ENCODE measurements at regions not wholly inside any gene's neighbourhood (a gene's known extent, or its start where the extent isn't known, plus 50 kb on each side); places are given as distances from the start of the nearest gene placed in this dataset.
"Not testable (repeated sequence)": the region's sequence is repeated elsewhere in the genome, so short reads cannot be mapped to it uniquely, and the experiment has no call there.

DNA sequence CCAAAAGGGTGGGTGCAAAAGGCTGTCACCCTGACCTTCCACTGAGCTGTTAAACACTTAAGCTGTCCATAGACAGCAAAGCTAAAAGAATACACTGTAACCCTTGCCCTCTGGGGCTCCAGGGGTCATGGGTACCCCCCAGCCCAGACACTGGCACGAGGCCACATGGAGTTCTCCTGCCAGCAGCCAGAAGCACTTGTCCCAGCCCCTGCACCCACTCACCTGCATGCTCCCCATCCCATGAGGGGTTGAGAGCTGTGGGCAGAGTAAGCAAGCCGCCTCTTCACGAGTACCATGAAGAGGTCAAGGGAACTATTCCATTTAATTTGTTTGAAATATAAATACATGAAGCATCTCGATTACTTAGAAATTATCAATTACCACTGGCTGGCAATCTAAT, 867.1 kb upstream of the ZEB2 start:
- no peak for DNase-seq
- H3K27me3 Mint-ChIP-seq (ENCODE audit: low read depth in 3 of 3), result peaks cover 4% of the 10 kb centered on the region in 3 donors
- peaks cover 0 to 4% (median 0%) of the 10 kb centered on the region in 3 donors for H3K36me3 Mint-ChIP-seq
- no peak overlapping the region for H3K27ac Mint-ChIP-seq
- H3K4me3 Mint-ChIP-seq, result no peak overlapping the region
- no peaks in the 10 kb centered on the region for H3K4me1 Mint-ChIP-seq
- H3K9me3 Mint-ChIP-seq, result peaks cover 0 to 5% (median 0%) of the 10 kb centered on the region in 6 donors

- DNase-seq, result no peak
- H3K27ac Mint-ChIP-seq, result no peak overlapping the region
- no peak overlapping the region for H3K4me3 Mint-ChIP-seq
- no peaks in the 10 kb centered on the region for H3K4me1 Mint-ChIP-seq
- H3K36me3 Mint-ChIP-seq, result no peaks in the 10 kb centered on the region
- H3K9me3 Mint-ChIP-seq, result peaks cover 0 to 3% (median 0%) of the 10 kb centered on the region in 6 donors
- peaks cover 4 to 5% (median 4%) of the 10 kb centered on the region in 3 donors for H3K27me3 Mint-ChIP-seq (ENCODE audit: low read depth in 3 of 3)
Measured at GRCh38 chr2:145383961-145384360, 864.0 kb upstream of the ZEB2 start.

- peaks cover 0 to 3% (median 0%) of the 10 kb centered on the region in 6 donors for H3K9me3 Mint-ChIP-seq
- H3K4me1 Mint-ChIP-seq, result no peaks in the 10 kb centered on the region
- H3K27me3 Mint-ChIP-seq (ENCODE audit: low read depth in 3 of 3), result peaks cover 4 to 5% (median 5%) of the 10 kb centered on the region in 3 donors
- no peak overlapping the region for H3K4me3 Mint-ChIP-seq
- no peak for DNase-seq
- H3K27ac Mint-ChIP-seq, result no peak overlapping the region
- no peaks in the 10 kb centered on the region for H3K36me3 Mint-ChIP-seq
Measured at GRCh38 chr2:145380436-145381017, 860.6 kb upstream of the ZEB2 start.

GRCh38 chr2:145379934-145380333, 860.0 kb upstream of the ZEB2 start:
- Mint-ChIP-seq H3K36me3 (no peaks in the 10 kb centered on the region), H3K4me1 (no peaks in the 10 kb centered on the region), H3K27ac (no peak overlapping the region), H3K27me3 (ENCODE audit: low read depth in 3 of 3) (peaks cover 4 to 5% (median 5%) of the 10 kb centered on the region in 3 donors), H3K9me3 (peaks cover 0 to 3% (median 0%) of the 10 kb centered on the region in 6 donors), H3K4me3 (no peak overlapping the region)
- DNase-seq, result no peak

DNA sequence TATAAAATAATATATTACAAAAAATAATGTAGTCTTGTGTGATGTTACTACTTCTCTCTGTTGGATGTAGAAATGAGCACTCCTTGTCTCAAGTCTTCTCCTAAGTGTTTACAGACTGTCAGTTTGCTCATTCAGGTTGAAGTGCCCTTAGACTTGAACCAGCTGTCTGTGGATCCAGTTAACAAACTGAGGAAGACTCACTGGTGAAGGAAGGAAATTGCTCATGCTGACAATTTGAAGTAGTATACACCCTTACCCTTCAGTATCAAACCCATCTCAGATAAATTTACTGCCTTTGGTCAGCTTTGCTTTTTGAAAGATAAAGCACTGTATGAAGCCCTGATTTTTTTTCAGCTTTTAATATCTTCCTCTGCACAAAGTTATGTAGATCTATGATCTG, 854.2 kb upstream of the ZEB2 start:
- DNase-seq, result no peak
- Mint-ChIP-seq H3K4me1 (no peaks in the 10 kb centered on the region), H3K27ac (no peak overlapping the region), H3K9me3 (no peaks in the 10 kb centered on the region), H3K36me3 (no peaks in the 10 kb centered on the region), H3K4me3 (no peak overlapping the region), H3K27me3 (ENCODE audit: low read depth in 3 of 3) (peaks cover 0 to 14% (median 3%) of the 10 kb centered on the region in 3 donors)

GRCh38 chr2:145367334-145367733, 847.4 kb upstream of the ZEB2 start:
- H3K4me1 Mint-ChIP-seq, H3K36me3 Mint-ChIP-seq, H3K9me3 Mint-ChIP-seq, H3K27ac Mint-ChIP-seq, DNase-seq, H3K4me3 Mint-ChIP-seq: not testable (repeated sequence)
- H3K27me3 Mint-ChIP-seq (ENCODE audit: low read depth in 3 of 3), result peaks cover 0 to 11% (median 1%) of the 10 kb centered on the region in 3 donors

DNA sequence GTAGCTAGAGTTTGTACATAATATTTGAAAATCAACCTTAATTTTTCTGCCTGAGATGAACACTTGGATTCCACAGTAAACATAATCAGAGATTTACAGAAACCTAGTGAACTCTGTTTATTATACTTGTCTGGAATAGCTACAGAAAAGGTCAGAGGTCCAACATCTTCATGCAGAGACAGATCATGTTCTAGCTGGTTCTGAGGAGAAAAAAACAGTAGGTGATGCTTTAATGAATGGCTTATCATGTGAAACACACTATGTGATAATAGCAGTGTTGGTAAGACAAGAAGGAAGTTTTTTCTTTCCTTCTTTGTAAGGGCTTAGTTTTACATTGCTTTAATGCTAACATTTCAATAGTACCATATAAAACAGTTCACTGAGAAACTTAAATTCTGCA, 846.4 kb upstream of the ZEB2 start:
- Mint-ChIP-seq H3K27ac (no peak overlapping the region), H3K36me3 (no peaks in the 10 kb centered on the region), H3K27me3 (ENCODE audit: low read depth in 3 of 3) (peaks cover 0 to 9% (median 1%) of the 10 kb centered on the region in 3 donors), H3K9me3 (no peaks in the 10 kb centered on the region), H3K4me3 (no peak overlapping the region), H3K4me1 (no peaks in the 10 kb centered on the region)
- DNase-seq, result no peak

DNA sequence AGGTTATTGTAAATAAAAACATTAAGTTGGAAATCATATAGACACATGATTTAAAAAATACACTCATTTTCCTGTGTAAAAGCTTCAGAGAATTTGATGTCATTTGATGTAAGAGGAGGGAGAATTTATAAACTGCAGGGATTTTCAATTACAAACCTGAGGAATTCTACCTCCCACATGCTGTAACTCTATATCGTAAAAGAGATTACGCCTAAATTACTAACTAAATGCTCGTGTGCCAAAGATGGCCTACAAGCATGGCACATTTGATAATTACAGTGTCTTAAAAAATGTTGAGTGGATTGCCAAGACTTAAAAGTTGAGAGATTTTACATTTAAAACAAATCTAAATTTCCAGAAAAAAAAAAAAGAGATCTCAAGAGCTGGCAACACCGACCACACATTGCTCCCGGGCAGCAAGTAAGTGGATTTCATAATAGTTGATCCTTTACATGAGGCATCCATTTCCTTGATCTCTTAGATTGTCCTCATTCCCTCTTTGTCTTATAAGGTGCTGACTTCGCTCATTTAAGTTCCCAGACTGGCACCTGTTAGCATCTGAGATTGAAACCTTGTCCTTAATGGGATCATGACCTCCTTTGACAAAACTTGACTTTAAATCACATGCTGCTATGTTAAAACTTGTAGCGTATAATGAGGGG, 840.3 kb upstream of the ZEB2 start:
- H3K27ac Mint-ChIP-seq, result no peak overlapping the region
- no peaks in the 10 kb centered on the region for H3K9me3 Mint-ChIP-seq
- H3K36me3 Mint-ChIP-seq, result no peaks in the 10 kb centered on the region
- DNase-seq, result no peak
- peaks cover 0 to 2% (median 0%) of the 10 kb centered on the region in 3 donors for H3K27me3 Mint-ChIP-seq (ENCODE audit: low read depth in 3 of 3)
- H3K4me3 Mint-ChIP-seq, result no peak overlapping the region
- H3K4me1 Mint-ChIP-seq, result no peaks in the 10 kb centered on the region

GRCh38 chr2:145359561-145359960, 839.6 kb upstream of the ZEB2 start:
- H3K27me3 Mint-ChIP-seq (ENCODE audit: low read depth in 3 of 3), result peaks cover 0 to 4% (median 0%) of the 10 kb centered on the region in 3 donors
- no peaks in the 10 kb centered on the region for H3K4me1 Mint-ChIP-seq
- no peaks in the 10 kb centered on the region for H3K36me3 Mint-ChIP-seq
- H3K9me3 Mint-ChIP-seq, result no peaks in the 10 kb centered on the region
- no peak overlapping the region for H3K27ac Mint-ChIP-seq
- DNase-seq, result no peak
- no peak overlapping the region for H3K4me3 Mint-ChIP-seq

GRCh38 chr2:145356056-145356455, 836.1 kb upstream of the ZEB2 start:
- no peaks in the 10 kb centered on the region for H3K4me1 Mint-ChIP-seq
- no peak overlapping the region for H3K27ac Mint-ChIP-seq
- DNase-seq, result no peak
- H3K9me3 Mint-ChIP-seq, result no peaks in the 10 kb centered on the region
- peaks cover 0 to 4% (median 1%) of the 10 kb centered on the region in 3 donors for H3K27me3 Mint-ChIP-seq (ENCODE audit: low read depth in 3 of 3)
- H3K4me3 Mint-ChIP-seq, result no peak overlapping the region
- H3K36me3 Mint-ChIP-seq, result no peaks in the 10 kb centered on the region

DNA sequence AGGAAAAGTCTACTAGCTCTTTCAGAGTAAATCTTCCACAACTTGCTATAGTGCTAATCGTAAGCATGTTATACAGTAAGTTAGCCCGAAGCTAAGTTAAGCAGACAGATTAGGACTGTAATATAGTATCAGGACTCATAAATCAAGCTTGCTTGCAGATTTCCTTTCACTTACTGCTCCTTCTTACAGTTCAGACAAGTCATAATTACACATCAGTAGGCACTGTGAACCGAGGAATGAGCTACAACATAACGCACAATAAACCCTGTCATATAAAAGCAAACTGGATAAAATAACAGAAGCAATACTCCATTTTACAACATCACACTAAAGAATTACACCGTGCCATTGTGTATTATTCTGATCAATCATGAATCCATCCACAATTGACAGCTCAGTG, 832.6 kb upstream of the ZEB2 start:
- Mint-ChIP-seq H3K4me3 (no peak overlapping the region), H3K27ac (no peak overlapping the region), H3K4me1 (no peaks in the 10 kb centered on the region), H3K9me3 (no peaks in the 10 kb centered on the region), H3K36me3 (no peaks in the 10 kb centered on the region), H3K27me3 (ENCODE audit: low read depth in 3 of 3) (peaks cover 0 to 6% (median 1%) of the 10 kb centered on the region in 3 donors)
- DNase-seq, result no peak

GRCh38 chr2:145351864-145352425, 832.0 kb upstream of the ZEB2 start:
- Mint-ChIP-seq H3K27me3 (ENCODE audit: low read depth in 3 of 3) (peaks cover 0 to 6% (median 1%) of the 10 kb centered on the region in 3 donors), H3K4me1 (no peaks in the 10 kb centered on the region), H3K36me3 (no peaks in the 10 kb centered on the region), H3K9me3 (no peaks in the 10 kb centered on the region), H3K4me3 (no peak overlapping the region), H3K27ac (no peak overlapping the region)
- no peak for DNase-seq

DNA sequence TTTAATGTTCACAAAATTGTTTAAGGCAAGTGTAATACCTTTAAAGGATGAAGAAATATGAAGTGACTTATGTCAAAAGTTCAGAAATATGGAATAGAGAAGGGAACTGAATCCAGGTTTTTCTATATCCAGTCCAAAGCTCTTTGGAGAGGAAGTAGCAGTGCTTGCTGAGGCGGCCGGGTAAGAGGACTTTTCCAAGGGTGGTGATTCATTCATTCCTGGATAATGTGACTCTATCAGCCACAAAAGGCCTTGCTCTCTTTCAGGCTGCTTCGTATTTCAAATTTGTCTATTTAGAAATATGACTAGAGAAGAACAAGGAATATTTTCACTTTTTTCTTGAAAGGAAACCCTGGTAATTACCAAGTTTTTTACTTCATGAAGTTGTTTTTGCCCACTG, 830.1 kb upstream of the ZEB2 start:
- H3K4me1 Mint-ChIP-seq, result no peaks in the 10 kb centered on the region
- no peaks in the 10 kb centered on the region for H3K36me3 Mint-ChIP-seq
- H3K27ac Mint-ChIP-seq, result no peak overlapping the region
- H3K4me3 Mint-ChIP-seq, result no peak overlapping the region
- peaks cover 0 to 2% (median 1%) of the 10 kb centered on the region in 3 donors for H3K27me3 Mint-ChIP-seq (ENCODE audit: low read depth in 3 of 3)
- H3K9me3 Mint-ChIP-seq, result no peaks in the 10 kb centered on the region
- no peak for DNase-seq

DNA sequence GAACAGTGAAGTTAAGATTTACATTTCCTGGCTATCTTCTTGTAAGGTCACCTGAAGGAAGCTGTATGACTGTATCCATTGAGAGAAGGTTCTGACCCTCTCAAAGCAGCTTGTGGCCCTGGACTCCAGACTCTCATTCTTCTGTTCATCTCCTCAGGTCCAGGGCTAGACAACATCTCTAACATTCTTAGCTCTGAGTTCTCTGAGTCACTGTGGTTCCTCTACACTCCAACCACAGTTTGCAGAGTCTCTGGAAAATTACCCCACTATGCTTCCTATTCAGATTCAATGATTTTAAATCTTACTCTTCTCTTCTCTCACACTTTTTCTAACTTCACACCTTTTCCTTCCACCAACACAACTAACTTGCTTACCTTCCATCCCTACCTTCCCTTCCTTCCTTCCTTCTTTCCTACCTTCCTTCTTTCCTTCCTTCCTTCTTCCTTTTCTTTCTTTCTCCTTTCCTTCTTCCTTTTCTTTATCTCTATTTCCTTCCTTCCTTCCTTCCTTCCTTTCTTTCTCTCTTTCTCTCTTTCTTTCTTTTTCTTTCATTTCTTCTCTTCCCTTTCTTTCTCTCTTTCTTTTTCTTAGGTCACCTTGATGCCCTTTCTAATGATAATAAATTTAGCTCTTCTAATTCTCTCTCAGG, 824.3 kb upstream of the ZEB2 start:
- no peak for DNase-seq
- no peaks in the 10 kb centered on the region for H3K4me1 Mint-ChIP-seq
- H3K27me3 Mint-ChIP-seq (ENCODE audit: low read depth in 3 of 3), result peaks cover 0 to 13% (median 0%) of the 10 kb centered on the region in 3 donors
- H3K4me3 Mint-ChIP-seq, result no peak overlapping the region
- H3K27ac Mint-ChIP-seq, result no peak overlapping the region
- peaks cover 0 to 2% (median 0%) of the 10 kb centered on the region in 6 donors for H3K9me3 Mint-ChIP-seq
- H3K36me3 Mint-ChIP-seq, result no peaks in the 10 kb centered on the region
